HG03571 (cell line): ENCODE measurements at regions not wholly inside any gene's neighbourhood (a gene's known extent, or its start where the extent isn't known, plus 50 kb on each side); places are given as distances from the start of the nearest gene placed in this dataset.
"Not testable (repeated sequence)": the region's sequence is repeated elsewhere in the genome, so short reads cannot be mapped to it uniquely, and the experiment has no call there.

Experiments used
- ATAC-seq: cut with Tn5 transposase; IDR thresholded peaks from one replicate; pipeline ENCODE4 v1.9.1; 2021; ENCODE audit not compliant: unreplicated experiment

- no peak for ATAC-seq
These were observed 55.4 kb downstream of the CTSL start for GRCh38 chr9:87781331-87781730.

DNA sequence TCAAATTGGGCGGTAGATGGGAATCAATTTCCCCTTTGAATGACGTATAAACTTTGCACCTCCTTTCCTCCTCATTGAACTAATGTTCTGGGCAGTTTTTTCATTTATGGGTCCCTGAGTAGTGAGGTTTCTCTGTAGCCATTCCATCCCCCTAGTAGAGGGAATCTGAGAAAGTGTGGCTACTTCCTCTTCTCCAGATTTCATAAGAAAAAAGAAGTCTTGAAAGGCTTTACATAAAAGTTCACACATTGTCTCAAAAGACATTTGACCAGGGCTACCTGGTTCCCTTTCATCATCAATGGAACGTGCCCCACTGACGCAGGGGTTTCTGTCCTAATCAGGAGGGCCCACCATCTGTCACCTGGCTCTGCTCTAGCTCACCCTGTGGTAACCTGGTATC lies 57.3 kb downstream of the CTSL start:
- no peak for ATAC-seq

DNA sequence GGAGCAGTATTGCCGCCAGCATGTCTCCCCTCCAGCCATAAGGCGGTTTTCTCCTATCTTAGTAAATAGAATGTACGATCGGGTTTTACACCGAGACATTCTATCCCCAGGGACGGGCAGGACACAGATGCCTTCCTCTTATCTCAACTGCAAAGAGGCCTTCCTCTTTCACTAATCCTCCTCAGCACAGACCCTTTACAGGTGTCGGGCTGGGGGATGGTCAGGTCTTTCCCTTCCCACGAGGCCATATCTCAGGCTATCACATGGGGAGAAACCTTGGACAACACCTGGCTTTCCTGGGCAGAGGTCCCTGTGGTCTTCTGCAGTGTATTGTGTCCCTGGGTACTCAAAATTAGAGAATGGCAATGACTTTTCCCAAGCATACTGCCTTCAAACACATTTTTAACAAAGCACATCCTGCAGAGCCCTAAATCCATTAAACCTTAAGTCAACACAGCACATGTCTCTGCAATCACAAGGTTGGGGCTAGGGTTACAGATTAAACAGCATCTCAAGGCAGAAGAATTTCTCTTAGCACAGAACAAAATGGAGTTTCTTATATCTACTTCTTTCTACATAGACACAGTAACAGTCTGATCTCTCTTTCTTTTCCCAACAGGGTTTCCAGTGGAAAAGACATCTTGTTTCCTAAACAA lies 59.5 kb downstream of the CTSL start:
- ATAC-seq = not testable (repeated sequence)

DNA sequence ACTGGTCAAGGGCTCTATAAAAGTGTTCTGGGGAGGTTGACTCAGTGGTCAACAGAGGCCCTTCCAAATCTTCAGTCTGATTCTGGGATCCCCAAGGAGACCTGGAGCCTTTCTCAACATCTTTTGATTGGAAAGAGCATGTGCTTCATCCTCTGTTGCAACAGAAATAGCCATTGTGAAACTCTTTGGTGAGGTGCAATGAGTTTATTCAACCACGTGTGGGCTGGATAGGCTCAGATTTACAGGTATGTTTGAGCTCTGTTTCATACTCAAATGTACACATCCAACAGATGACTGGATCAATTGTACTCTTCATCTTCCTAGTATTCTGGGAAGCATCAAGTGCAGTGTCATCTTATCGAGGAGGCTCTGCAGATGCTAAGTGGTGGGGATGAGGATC lies 60.5 kb downstream of the CTSL start:
- ATAC-seq = no peak

- ATAC-seq = no peak
These were observed 61.0 kb downstream of the CTSL start for GRCh38 chr9:87786876-87787275.

- ATAC-seq = no peak
These were observed 61.8 kb downstream of the CTSL start for GRCh38 chr9:87787735-87788134.

GRCh38 chr9:87792831-87793288 lies 66.9 kb downstream of the CTSL start:
- ATAC-seq = peak; percentile 79

- ATAC-seq = no peak
These were observed 67.4 kb downstream of the CTSL start for GRCh38 chr9:87793292-87793691.

GRCh38 chr9:87795178-87795577 lies 69.3 kb downstream of the CTSL start:
- no peak for ATAC-seq

DNA sequence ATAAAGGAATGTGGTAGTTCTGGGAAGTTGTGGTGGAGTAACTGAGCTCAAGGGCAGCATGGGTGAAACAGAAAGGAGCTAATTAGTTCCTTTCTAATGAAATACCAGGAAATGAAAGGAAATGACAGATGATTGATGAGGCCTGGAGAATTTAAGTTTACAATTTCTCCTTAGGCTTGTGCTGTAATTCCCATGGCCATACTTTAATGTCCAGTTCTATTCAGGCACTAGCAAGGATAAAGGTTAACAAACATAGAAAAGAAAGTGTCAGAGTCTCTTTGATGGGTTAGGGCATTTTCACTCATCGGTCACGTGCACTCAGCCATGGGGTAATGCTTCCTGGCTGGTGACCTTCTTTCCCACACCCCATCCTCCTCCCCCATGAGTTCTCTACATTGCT lies 70.3 kb downstream of the CTSL start:
- ATAC-seq = no peak

DNA sequence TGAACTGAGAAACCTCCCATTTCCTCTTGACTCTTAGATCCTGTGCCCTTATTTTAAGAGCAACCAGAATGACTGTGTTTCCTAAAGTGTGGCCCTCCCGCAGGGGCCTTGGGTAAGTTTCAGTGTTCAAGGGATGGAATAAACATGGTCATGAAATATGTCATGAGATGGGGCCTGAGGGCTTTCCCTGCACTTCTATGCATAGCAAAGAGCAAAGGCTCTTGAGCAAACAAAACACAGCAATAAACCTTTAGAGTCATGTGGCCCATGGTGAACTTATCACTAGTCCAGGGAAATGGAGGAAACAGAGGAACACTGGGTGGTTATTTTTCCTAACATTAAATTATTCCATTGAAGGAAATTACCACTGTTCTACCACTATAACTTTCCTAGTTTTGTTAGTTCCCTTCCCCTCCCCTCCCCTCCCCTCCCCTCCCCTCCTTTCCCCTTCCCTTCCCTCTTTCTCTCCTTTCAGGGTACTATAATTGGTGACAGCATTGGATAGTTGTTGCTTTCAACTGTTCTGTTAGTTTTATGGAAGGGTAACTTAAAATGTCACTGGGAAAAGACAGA lies 72.4 kb downstream of the CTSL start:
- no peak for ATAC-seq

DNA sequence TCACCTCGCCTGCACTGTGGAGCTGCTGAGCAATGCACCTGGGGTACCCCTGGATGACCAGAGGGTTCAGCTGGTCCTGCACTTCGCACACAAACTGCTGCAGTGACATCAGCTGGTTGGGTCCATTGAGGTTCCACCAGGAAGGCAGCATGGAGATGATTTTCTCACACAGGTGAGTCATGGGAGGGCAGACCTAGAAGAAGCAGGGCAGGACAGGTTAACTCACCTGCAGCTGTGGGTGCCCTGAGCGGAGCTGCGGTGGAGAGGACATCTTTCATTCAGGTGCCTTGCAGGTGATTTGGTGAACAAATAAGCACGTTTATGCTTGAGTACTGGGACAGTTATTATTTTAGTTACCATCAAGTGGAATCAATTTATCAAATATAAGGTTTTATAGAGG lies 73.6 kb downstream of the CTSL start:
- ATAC-seq = no peak

DNA sequence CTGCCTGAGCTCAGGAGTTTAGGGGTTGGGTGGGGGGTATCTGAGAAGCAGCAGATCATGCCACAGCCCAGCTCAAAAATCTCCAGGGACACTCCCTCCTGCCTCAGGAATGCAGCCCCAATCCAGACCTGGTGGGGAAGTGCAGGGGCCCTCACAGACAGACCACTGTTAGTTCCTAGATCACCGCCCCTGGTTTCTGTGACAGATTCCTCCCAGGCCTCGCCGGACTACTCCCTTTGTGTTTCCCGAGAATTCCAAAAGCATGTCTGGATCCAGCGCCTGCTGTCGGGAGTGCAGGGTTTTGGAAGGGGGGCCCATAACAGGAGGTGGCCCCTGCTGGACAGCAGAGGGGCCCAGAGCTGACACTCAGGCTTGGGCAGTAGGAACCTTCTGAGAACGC lies 74.5 kb downstream of the CTSL start:
- no peak for ATAC-seq

DNA sequence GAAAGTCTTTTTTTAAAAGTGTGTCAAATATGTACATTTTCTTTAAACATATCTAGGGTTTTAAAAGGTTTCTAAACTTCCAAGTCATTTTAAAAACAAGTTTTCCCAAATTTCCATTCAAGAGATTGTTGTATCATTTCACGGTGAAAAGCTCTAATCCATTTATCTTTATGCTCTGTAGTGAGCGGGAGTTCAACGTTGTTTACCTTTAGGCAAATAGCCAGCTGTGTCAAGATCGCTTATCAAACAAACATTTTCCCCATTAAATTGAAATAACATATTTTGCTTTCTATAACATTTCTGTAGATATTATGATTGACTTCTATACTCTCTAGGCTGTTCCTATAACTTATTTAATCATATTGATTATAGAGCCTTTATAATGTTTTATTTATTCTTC lies 75.1 kb downstream of the CTSL start:
- no peak for ATAC-seq

DNA sequence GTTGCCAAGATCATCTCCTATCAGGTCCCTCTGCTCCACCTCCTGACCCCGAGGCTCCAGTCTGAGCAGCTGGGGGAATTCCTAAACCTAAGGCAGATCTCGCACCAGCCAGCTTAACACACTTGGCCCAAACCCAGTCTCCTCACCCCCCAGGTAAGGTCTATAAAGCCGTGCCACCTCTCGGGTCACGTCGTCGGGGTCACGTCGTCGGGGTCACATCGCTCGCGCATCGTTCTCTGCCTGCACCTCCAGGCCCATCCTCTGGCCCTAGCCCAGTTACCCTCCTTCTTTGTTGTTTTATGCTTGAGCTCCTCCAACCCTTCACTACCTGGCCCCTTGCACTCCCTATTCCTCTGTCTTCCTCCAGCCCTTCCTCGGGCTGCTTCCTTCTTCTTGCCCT lies 77.2 kb downstream of the CTSL start:
- ATAC-seq = no peak

DNA sequence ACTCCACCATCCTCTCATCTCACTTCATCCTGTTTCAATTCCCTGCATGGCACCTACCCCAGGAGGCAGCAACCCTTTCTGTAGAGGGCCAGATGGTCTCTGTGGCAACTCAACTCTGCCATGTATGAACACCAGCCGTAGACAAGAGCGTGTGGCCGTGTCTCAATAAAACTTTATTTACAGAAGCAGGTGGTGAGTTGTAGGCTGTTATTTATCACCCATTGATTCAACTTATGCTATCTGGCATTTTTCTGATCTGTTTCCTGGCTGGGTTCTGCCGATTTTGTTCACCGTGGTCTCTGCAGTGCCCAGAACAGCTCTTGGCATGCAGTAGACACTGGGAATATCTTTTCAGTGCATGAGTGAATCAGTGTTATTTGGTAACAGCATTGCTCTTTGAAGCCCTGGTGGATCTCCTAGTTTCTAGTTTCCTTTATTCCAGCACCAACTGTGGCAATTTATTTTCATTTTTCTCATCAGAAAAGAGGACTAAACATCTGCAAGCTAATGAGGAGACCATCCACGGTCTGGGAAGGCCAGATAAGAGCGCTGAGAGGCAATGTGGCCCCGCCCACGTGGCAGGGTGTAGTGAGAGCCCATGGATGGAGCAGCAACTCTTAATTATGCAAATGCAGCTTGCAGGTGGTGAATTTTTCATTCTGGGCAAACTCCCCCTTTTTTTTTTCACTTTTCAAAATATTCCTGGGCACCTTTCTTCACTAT lies 77.9 kb downstream of the CTSL start:
- ATAC-seq = no peak

DNA sequence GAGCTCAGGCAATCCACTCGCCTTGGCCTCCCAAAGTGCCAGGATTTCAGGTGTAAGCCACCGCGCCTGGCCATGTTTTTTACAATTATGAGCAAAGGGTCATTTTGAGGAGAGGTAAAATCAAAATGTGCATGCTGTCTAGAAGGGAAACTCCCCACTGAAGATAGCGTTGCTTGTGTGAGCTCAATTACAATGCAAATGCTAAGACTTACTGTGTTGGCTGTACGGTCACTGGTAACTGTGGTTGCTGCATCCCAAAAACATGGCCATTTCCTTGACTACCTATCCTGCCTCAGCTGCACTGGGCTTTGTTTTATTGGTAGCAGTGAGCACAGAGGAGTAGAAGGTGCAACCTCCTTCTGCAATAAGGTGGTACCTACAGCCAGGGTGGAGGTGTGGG lies 77.4 kb upstream of the SPATA31E1 start:
- ATAC-seq = no peak

DNA sequence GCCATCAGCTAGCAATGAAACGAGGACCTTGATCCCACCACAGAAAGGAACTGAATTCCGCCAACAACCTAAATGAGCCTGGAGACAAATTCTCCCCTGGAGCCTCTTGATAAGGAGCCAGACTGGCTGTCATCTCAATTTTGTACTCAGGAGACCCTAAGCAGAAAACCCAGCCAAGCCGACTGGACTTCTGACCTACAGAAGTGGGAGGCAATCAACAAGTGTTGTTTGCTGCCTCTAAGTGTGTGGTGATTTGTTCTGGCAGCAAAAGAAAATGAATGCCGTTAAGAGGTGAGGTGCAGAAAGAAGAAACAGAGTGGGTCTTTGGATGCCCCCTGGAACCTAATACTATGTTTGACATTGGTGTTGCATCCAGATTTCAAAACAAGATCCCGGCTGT lies 72.7 kb upstream of the SPATA31E1 start:
- ATAC-seq = no peak

GRCh38 chr9:87810679-87811178 lies 71.9 kb upstream of the SPATA31E1 start:
- no peak for ATAC-seq

GRCh38 chr9:87812375-87813118 lies 70.1 kb upstream of the SPATA31E1 start:
- no peak for ATAC-seq

GRCh38 chr9:87813119-87813463 lies 69.6 kb upstream of the SPATA31E1 start:
- ATAC-seq = no peak

GRCh38 chr9:87816036-87816435 lies 66.6 kb upstream of the SPATA31E1 start:
- no peak for ATAC-seq
